WTC11 (cell line): ENCODE measurements at regions not wholly inside any gene's neighbourhood (a gene's known extent, or its start where the extent isn't known, plus 50 kb on each side); places are given as distances from the start of the nearest gene placed in this dataset.

ENCODE experiments used
- ATAC-seq: fragments of 200-7000 bp; cut with Tn5 transposase; 2 replicates; pipeline ENCODE4 v1.10.0; 2021; ENCODE audit warnings: mild to moderate bottlenecking, moderate library complexity
- CTCF ChIA-PET: fragments of 300-600 bp; sonication (Branson Sonifier 250); formaldehyde crosslinking; loops from one replicate; lab custom pipeline; 2021; ENCODE audit warnings: antibody characterized with exemption; lab: Charles Lee
- POLR2A ChIA-PET: fragments of 350-600 bp; sonication (Branson Sonifier 250); formaldehyde crosslinking; loops from one replicate; lab custom pipeline; 2021; ENCODE audit warnings: antibody characterized with exemption; lab: Charles Lee
- DNase-seq: peaks from one replicate; pipeline ENCODE4 v3.0.0; 2021; ENCODE audit warnings: low spot score
- H3K27ac Mint-ChIP-seq: 2 replicates; pipeline ENCODE4 v1.8.0; 2021; ENCODE audit warnings: mixed read lengths
- H3K27me3 Mint-ChIP-seq: 2 replicates; pipeline ENCODE4 v1.8.0; 2021; ENCODE audit warnings: low read depth, mild to moderate bottlenecking, moderate library complexity, mixed read lengths
- H3K36me3 Mint-ChIP-seq: 2 replicates; pipeline ENCODE4 v1.8.0; 2021; ENCODE audit warnings: mixed read lengths
- H3K4me1 Mint-ChIP-seq: 2 replicates; pipeline ENCODE4 v1.8.0; 2022; ENCODE audit warnings: mixed read lengths
- H3K4me3 Mint-ChIP-seq: 2 replicates; pipeline ENCODE4 v1.8.0; 2021; ENCODE audit warnings: mild to moderate bottlenecking, moderate library complexity, mixed read lengths
- H3K9me3 Mint-ChIP-seq: 2 replicates; pipeline ENCODE4 v1.8.0; 2021; ENCODE audit warnings: mixed read lengths
- NR2C2 ChIP-seq: sonication (generic); formaldehyde crosslinking; IDR thresholded peaks from 2 replicates; pipeline ENCODE4 v1.8.0; 2022; ENCODE audit warnings: mild to moderate bottlenecking, missing genetic modification reagents
- ZNF121 ChIP-seq: sonication (generic); formaldehyde crosslinking; IDR thresholded peaks from 2 replicates; pipeline ENCODE4 v1.8.0; 2023; ENCODE audit warnings: missing genetic modification reagents
- ZNF219 ChIP-seq: sonication (generic); formaldehyde crosslinking; IDR thresholded peaks from 2 replicates; pipeline ENCODE4 v1.8.0; 2023; ENCODE audit warnings: missing genetic modification reagents, mild to moderate bottlenecking, borderline replicate concordance
- ZNF232 ChIP-seq: sonication (generic); formaldehyde crosslinking; IDR thresholded peaks from 2 replicates; pipeline ENCODE4 v1.8.0; 2022; ENCODE audit warnings: mild to moderate bottlenecking, missing genetic modification reagents
- TF ChIP-seq, protein P1 (sequence below): fragments of 250-450 bp; sonication (Bioruptor Pico); IDR thresholded peaks from 2 replicates; pipeline ENCODE4 v1.8.0; 2021; ENCODE audit warnings: mild to moderate bottlenecking
- TF ChIP-seq, protein P2 (sequence below): fragments of 250-450 bp; sonication (Bioruptor Pico); IDR thresholded peaks from 2 replicates; pipeline ENCODE4 v1.9.0; 2021; ENCODE audit warnings: moderate library complexity, mild to moderate bottlenecking, inconsistent platforms, borderline replicate concordance
- TF ChIP-seq, protein P3 (sequence below): fragments of 250-450 bp; sonication (Bioruptor Pico); IDR thresholded peaks from 2 replicates; pipeline ENCODE4 v1.9.0; 2021; ENCODE audit warnings: mild to moderate bottlenecking, borderline replicate concordance
- TF ChIP-seq, protein P4 (sequence below): sonication (generic); formaldehyde crosslinking; IDR thresholded peaks from 2 replicates; pipeline ENCODE4 v1.8.0; 2022; ENCODE audit warnings: mild to moderate bottlenecking, missing genetic modification reagents
- TF ChIP-seq, protein P5 (sequence below): sonication (generic); formaldehyde crosslinking; conservative IDR thresholded peaks from 2 replicates; pipeline ENCODE4 v1.8.1; 2023; ENCODE audit warnings: mild to moderate bottlenecking, low read depth, missing genetic modification reagents, moderate library complexity
- TF ChIP-seq, protein P6 (sequence below): fragments of 200-600 bp; IDR thresholded peaks from 2 replicates; pipeline ENCODE4 v1.8.0; 2022; ENCODE audit warnings: antibody characterized with exemption
- TF ChIP-seq, protein P7 (sequence below): sonication (generic); formaldehyde crosslinking; IDR thresholded peaks from 2 replicates; pipeline ENCODE4 v1.8.0; 2023; ENCODE audit warnings: missing genetic modification reagents, mild to moderate bottlenecking, borderline replicate concordance

DNA sequence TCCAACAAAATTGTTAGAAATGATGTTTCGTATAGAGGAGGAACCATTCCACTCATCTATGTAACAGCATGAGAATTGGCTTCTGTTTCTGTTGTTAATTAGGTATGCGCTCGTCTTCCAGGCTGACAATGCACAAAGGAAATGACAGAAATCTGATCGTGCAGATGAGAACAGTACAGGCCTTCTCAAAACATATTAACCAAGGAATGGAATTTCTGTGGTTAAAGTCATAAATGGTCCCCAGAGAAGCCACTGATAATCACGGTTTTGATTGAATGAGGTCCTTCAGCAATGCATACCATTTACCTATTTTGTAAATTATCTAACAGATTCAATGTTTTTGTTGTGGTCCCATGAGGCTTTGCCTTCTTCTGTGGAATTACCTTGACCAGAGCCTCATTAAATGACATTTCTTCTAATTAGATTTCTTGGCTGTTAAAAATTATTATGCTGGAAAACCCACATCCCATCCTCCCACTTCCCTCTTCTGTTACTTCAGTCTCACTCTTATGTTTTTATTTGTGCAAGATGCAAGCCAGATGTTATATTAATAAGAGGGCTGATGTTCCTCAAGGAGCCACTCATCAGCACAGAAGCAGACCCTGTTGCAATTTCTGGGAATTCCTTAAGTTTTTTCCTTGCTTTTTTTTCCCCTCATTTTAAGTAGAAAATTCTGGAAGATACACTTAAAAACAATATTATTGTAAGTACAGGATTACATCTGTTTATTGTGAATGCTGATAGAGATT lies 395.8 kb downstream of the PID1 start:
- H3K36me3 Mint-ChIP-seq: no peaks in the 10 kb centered on the region; the same call in 1 of the 2 replicates
- TF ChIP-seq, protein P1, sequence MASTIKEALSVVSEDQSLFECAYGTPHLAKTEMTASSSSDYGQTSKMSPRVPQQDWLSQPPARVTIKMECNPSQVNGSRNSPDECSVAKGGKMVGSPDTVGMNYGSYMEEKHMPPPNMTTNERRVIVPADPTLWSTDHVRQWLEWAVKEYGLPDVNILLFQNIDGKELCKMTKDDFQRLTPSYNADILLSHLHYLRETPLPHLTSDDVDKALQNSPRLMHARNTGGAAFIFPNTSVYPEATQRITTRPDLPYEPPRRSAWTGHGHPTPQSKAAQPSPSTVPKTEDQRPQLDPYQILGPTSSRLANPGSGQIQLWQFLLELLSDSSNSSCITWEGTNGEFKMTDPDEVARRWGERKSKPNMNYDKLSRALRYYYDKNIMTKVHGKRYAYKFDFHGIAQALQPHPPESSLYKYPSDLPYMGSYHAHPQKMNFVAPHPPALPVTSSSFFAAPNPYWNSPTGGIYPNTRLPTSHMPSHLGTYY: no peak
- TF ChIP-seq ZNF121 (CRISPR knock-in tag): no peak
- TF ChIP-seq, protein P2, sequence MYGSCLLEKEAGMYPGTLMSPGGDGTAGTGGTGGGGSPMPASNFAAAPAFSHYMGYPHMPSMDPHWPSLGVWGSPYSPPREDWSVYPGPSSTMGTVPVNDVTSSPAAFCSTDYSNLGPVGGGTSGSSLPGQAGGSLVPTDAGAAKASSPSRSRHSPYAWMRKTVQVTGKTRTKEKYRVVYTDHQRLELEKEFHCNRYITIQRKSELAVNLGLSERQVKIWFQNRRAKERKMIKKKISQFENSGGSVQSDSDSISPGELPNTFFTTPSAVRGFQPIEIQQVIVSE (CRISPR knock-in tag): no peak
- CTCF ChIA-PET: interaction anchor here (0.6 kb wide), 1 partner anchor 78 kb away, joined by 3 read pairs; no protein-coding TSS in a partner anchor
- H3K27me3 Mint-ChIP-seq: no peaks in the 10 kb centered on the region
- DNase-seq (no peak), ATAC-seq (no peak)
- H3K4me3 Mint-ChIP-seq: no peak overlapping the region
- POLR2A ChIA-PET: no interaction called here
- peaks cover 4% of the 10 kb centered on the region; the same call in 1 of the 2 replicates for H3K4me1 Mint-ChIP-seq
- no peak overlapping the region for H3K27ac Mint-ChIP-seq
- peaks cover 21% of the 10 kb centered on the region for H3K9me3 Mint-ChIP-seq

DNA sequence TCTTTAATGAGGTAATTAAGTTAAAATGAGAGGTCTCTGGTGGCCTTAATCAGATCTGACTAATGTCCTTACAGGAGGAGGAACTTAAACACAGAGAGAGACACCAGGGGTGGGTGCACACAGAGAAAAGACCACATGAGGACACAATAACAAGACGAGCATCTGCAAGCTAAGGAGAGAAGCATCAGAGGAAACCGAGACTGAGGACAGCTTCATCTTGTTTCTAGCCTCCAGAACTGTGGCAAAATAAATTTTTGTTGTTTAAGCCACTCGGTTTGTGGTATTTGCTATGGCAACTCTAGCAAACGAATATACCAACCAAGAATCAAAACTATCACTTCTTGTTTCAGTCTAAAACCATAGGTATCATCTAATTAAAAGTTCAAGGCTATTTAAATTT lies 400.1 kb downstream of the PID1 start:
- H3K9me3 Mint-ChIP-seq: peaks cover 13% of the 10 kb centered on the region
- ChIA-PET CTCF (no interaction called here), POLR2A (no interaction called here)
- no peak overlapping the region for H3K27ac Mint-ChIP-seq
- H3K4me3 Mint-ChIP-seq: no peak overlapping the region
- TF ChIP-seq NR2C2 (CRISPR knock-in tag) (no peak), ZNF219 (CRISPR knock-in tag) (no peak), ZNF232 (CRISPR knock-in tag) (no peak)
- TF ChIP-seq, protein P3, sequence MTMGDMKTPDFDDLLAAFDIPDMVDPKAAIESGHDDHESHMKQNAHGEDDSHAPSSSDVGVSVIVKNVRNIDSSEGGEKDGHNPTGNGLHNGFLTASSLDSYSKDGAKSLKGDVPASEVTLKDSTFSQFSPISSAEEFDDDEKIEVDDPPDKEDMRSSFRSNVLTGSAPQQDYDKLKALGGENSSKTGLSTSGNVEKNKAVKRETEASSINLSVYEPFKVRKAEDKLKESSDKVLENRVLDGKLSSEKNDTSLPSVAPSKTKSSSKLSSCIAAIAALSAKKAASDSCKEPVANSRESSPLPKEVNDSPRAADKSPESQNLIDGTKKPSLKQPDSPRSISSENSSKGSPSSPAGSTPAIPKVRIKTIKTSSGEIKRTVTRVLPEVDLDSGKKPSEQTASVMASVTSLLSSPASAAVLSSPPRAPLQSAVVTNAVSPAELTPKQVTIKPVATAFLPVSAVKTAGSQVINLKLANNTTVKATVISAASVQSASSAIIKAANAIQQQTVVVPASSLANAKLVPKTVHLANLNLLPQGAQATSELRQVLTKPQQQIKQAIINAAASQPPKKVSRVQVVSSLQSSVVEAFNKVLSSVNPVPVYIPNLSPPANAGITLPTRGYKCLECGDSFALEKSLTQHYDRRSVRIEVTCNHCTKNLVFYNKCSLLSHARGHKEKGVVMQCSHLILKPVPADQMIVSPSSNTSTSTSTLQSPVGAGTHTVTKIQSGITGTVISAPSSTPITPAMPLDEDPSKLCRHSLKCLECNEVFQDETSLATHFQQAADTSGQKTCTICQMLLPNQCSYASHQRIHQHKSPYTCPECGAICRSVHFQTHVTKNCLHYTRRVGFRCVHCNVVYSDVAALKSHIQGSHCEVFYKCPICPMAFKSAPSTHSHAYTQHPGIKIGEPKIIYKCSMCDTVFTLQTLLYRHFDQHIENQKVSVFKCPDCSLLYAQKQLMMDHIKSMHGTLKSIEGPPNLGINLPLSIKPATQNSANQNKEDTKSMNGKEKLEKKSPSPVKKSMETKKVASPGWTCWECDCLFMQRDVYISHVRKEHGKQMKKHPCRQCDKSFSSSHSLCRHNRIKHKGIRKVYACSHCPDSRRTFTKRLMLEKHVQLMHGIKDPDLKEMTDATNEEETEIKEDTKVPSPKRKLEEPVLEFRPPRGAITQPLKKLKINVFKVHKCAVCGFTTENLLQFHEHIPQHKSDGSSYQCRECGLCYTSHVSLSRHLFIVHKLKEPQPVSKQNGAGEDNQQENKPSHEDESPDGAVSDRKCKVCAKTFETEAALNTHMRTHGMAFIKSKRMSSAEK (CRISPR knock-in tag): no peak
- TF ChIP-seq, protein P4, sequence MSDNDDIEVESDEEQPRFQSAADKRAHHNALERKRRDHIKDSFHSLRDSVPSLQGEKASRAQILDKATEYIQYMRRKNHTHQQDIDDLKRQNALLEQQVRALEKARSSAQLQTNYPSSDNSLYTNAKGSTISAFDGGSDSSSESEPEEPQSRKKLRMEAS (CRISPR knock-in tag): no peak
- TF ChIP-seq, protein P5, sequence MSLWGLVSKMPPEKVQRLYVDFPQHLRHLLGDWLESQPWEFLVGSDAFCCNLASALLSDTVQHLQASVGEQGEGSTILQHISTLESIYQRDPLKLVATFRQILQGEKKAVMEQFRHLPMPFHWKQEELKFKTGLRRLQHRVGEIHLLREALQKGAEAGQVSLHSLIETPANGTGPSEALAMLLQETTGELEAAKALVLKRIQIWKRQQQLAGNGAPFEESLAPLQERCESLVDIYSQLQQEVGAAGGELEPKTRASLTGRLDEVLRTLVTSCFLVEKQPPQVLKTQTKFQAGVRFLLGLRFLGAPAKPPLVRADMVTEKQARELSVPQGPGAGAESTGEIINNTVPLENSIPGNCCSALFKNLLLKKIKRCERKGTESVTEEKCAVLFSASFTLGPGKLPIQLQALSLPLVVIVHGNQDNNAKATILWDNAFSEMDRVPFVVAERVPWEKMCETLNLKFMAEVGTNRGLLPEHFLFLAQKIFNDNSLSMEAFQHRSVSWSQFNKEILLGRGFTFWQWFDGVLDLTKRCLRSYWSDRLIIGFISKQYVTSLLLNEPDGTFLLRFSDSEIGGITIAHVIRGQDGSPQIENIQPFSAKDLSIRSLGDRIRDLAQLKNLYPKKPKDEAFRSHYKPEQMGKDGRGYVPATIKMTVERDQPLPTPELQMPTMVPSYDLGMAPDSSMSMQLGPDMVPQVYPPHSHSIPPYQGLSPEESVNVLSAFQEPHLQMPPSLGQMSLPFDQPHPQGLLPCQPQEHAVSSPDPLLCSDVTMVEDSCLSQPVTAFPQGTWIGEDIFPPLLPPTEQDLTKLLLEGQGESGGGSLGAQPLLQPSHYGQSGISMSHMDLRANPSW (CRISPR knock-in tag): no peak
- TF ChIP-seq, protein P6, sequence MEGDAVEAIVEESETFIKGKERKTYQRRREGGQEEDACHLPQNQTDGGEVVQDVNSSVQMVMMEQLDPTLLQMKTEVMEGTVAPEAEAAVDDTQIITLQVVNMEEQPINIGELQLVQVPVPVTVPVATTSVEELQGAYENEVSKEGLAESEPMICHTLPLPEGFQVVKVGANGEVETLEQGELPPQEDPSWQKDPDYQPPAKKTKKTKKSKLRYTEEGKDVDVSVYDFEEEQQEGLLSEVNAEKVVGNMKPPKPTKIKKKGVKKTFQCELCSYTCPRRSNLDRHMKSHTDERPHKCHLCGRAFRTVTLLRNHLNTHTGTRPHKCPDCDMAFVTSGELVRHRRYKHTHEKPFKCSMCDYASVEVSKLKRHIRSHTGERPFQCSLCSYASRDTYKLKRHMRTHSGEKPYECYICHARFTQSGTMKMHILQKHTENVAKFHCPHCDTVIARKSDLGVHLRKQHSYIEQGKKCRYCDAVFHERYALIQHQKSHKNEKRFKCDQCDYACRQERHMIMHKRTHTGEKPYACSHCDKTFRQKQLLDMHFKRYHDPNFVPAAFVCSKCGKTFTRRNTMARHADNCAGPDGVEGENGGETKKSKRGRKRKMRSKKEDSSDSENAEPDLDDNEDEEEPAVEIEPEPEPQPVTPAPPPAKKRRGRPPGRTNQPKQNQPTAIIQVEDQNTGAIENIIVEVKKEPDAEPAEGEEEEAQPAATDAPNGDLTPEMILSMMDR: no peak
- TF ChIP-seq, protein P7, sequence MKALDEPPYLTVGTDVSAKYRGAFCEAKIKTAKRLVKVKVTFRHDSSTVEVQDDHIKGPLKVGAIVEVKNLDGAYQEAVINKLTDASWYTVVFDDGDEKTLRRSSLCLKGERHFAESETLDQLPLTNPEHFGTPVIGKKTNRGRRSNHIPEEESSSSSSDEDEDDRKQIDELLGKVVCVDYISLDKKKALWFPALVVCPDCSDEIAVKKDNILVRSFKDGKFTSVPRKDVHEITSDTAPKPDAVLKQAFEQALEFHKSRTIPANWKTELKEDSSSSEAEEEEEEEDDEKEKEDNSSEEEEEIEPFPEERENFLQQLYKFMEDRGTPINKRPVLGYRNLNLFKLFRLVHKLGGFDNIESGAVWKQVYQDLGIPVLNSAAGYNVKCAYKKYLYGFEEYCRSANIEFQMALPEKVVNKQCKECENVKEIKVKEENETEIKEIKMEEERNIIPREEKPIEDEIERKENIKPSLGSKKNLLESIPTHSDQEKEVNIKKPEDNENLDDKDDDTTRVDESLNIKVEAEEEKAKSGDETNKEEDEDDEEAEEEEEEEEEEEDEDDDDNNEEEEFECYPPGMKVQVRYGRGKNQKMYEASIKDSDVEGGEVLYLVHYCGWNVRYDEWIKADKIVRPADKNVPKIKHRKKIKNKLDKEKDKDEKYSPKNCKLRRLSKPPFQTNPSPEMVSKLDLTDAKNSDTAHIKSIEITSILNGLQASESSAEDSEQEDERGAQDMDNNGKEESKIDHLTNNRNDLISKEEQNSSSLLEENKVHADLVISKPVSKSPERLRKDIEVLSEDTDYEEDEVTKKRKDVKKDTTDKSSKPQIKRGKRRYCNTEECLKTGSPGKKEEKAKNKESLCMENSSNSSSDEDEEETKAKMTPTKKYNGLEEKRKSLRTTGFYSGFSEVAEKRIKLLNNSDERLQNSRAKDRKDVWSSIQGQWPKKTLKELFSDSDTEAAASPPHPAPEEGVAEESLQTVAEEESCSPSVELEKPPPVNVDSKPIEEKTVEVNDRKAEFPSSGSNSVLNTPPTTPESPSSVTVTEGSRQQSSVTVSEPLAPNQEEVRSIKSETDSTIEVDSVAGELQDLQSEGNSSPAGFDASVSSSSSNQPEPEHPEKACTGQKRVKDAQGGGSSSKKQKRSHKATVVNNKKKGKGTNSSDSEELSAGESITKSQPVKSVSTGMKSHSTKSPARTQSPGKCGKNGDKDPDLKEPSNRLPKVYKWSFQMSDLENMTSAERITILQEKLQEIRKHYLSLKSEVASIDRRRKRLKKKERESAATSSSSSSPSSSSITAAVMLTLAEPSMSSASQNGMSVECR (CRISPR knock-in tag): no peak
- no peak for ATAC-seq
- DNase-seq: no peak
- no peaks in the 10 kb centered on the region for H3K27me3 Mint-ChIP-seq
- H3K36me3 Mint-ChIP-seq: peaks cover 6% of the 10 kb centered on the region
- H3K4me1 Mint-ChIP-seq: peaks cover 17% of the 10 kb centered on the region
